ENCODE measurements at regions not wholly inside any gene's neighbourhood (a gene's known extent, or its start where the extent isn't known, plus 50 kb on each side); places are given as distances from the start of the nearest gene placed in this dataset.

- no TSS peak for BruUV-seq (replicated peaks)
- no peaks in the 10 kb centered on the region; the same call in 1 of the 2 replicates for H3K9me2 ChIP-seq (ENCODE audit: insufficient read depth, low read length)
- H3K4me2 ChIP-seq (ENCODE audit: low read length) = no peak overlapping the region
- H3K4me3 ChIP-seq (ENCODE audit: low read depth, low read length, poor library complexity, severe bottlenecking) = no peak overlapping the region
- POLR2A ChIA-PET = no interaction called here
- H3K27ac ChIP-seq (ENCODE audit: low read depth, low read length, poor library complexity, severe bottlenecking) = no peak overlapping the region
- H3K79me2 ChIP-seq (ENCODE audit: insufficient read depth, low read depth, low read length) = no peaks in the 10 kb centered on the region
- H3K4me1 ChIP-seq (ENCODE audit: insufficient read depth, low read length, poor library complexity, severe bottlenecking) = no peaks in the 10 kb centered on the region
- H2AFZ ChIP-seq (ENCODE audit: low read length) = no peak overlapping the region
- intact Hi-C loops (cut with micrococcal nuclease; ENCODE audit: unreplicated experiment) = no loop called here
- H3K36me3 ChIP-seq (ENCODE audit: insufficient read depth, low read length) = no peaks in the 10 kb centered on the region
- CTCF ChIA-PET (ENCODE audit: unreplicated experiment) = no interaction called here
- no peaks in the 10 kb centered on the region for H4K20me1 ChIP-seq (ENCODE audit: insufficient read depth, low read length)
- no peaks in the 10 kb centered on the region for H3K9me3 ChIP-seq (ENCODE audit: low read length)
- DNase-seq (ENCODE audit: low spot score) = no peak
- TF ChIP-seq EZH2phosphoT487 (IDR thresholded peaks at IDR 0.05; ENCODE audit: borderline replicate concordance, low read depth, low read length) = no peak
- TF ChIP-seq, protein P1, sequence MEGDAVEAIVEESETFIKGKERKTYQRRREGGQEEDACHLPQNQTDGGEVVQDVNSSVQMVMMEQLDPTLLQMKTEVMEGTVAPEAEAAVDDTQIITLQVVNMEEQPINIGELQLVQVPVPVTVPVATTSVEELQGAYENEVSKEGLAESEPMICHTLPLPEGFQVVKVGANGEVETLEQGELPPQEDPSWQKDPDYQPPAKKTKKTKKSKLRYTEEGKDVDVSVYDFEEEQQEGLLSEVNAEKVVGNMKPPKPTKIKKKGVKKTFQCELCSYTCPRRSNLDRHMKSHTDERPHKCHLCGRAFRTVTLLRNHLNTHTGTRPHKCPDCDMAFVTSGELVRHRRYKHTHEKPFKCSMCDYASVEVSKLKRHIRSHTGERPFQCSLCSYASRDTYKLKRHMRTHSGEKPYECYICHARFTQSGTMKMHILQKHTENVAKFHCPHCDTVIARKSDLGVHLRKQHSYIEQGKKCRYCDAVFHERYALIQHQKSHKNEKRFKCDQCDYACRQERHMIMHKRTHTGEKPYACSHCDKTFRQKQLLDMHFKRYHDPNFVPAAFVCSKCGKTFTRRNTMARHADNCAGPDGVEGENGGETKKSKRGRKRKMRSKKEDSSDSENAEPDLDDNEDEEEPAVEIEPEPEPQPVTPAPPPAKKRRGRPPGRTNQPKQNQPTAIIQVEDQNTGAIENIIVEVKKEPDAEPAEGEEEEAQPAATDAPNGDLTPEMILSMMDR (conservative IDR thresholded peaks at IDR 0.05; ENCODE audit: low read length) = no peak
Observed at GRCh38 chr3:159025733-159026132, 223.9 kb downstream of the MFSD1 start.

DNA sequence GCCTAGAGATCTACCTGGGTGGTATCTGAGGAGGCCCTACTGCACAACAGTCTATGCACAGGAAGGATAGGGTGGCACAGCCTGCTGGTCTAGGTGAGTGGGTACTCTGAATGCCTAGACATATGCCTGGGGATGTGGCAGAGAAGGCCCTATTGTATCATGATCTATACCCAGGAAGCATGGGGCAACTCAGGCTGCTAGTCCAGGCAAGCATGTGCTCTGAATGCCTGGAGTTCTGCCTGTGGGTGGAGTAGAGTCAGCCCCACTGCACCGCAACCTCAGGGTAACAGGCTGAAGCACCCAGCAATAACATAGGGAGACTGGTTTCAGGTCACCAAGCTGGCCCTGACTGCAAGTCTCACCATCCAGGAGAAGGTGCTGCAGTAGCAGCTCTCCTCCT, 224.7 kb downstream of the MFSD1 start:
- H4K20me1 ChIP-seq (ENCODE audit: insufficient read depth, low read length) = no peaks in the 10 kb centered on the region
- POLR2A ChIA-PET = no interaction called here
- intact Hi-C loops (cut with micrococcal nuclease; ENCODE audit: unreplicated experiment) = no loop called here
- CTCF ChIA-PET (ENCODE audit: unreplicated experiment) = no interaction called here
- H3K4me2 ChIP-seq (ENCODE audit: low read length) = no peak overlapping the region
- no peak for DNase-seq (ENCODE audit: low spot score)
- H3K36me3 ChIP-seq (ENCODE audit: insufficient read depth, low read length) = no peaks in the 10 kb centered on the region
- no peak overlapping the region for H3K4me3 ChIP-seq (ENCODE audit: low read depth, low read length, poor library complexity, severe bottlenecking)
- no peaks in the 10 kb centered on the region for H3K9me3 ChIP-seq (ENCODE audit: low read length)
- no TSS peak for BruUV-seq (replicated peaks)
- no peaks in the 10 kb centered on the region; the same call in 1 of the 2 replicates for H3K9me2 ChIP-seq (ENCODE audit: insufficient read depth, low read length)
- H3K27ac ChIP-seq (ENCODE audit: low read depth, low read length, poor library complexity, severe bottlenecking) = no peak overlapping the region
- TF ChIP-seq EZH2phosphoT487 (IDR thresholded peaks at IDR 0.05; ENCODE audit: borderline replicate concordance, low read depth, low read length) = no peak
- TF ChIP-seq, protein P1 (conservative IDR thresholded peaks at IDR 0.05; ENCODE audit: low read length) = no peak
- H3K79me2 ChIP-seq (ENCODE audit: insufficient read depth, low read depth, low read length) = no peaks in the 10 kb centered on the region
- no peaks in the 10 kb centered on the region for H3K4me1 ChIP-seq (ENCODE audit: insufficient read depth, low read length, poor library complexity, severe bottlenecking)
- no peak overlapping the region for H2AFZ ChIP-seq (ENCODE audit: low read length)

DNA sequence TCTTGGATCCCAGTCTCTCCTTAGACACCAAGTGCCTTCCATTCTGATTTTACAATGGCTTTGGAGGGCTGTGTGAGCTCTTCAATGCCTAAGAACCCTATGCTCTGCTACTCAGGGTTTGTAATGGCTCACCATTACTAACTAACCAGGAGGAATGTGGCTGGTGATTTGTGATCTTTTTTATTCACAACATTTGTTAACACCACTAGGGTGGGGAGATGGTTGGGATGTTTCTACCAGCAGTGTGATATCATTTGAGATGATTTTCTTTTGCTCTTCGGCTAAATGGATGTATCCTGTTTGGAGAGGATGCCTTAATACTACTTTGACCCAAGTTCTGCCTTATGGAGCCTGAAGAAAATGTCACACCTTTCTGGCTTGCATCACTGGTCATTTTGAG, 226.9 kb downstream of the MFSD1 start:
- no peak overlapping the region for H3K4me3 ChIP-seq (ENCODE audit: low read depth, low read length, poor library complexity, severe bottlenecking)
- CTCF ChIA-PET (ENCODE audit: unreplicated experiment) = no interaction called here
- no TSS peak for BruUV-seq (replicated peaks)
- POLR2A ChIA-PET = no interaction called here
- intact Hi-C loops (cut with micrococcal nuclease; ENCODE audit: unreplicated experiment) = no loop called here
- H2AFZ ChIP-seq (ENCODE audit: low read length) = no peak overlapping the region
- no peaks in the 10 kb centered on the region for H3K79me2 ChIP-seq (ENCODE audit: insufficient read depth, low read depth, low read length)
- TF ChIP-seq EZH2phosphoT487 (IDR thresholded peaks at IDR 0.05; ENCODE audit: borderline replicate concordance, low read depth, low read length) = no peak
- TF ChIP-seq, protein P1 (conservative IDR thresholded peaks at IDR 0.05; ENCODE audit: low read length) = no peak
- H3K4me2 ChIP-seq (ENCODE audit: low read length) = no peak overlapping the region
- no peaks in the 10 kb centered on the region; the same call in 1 of the 2 replicates for H3K9me2 ChIP-seq (ENCODE audit: insufficient read depth, low read length)
- no peaks in the 10 kb centered on the region for H3K9me3 ChIP-seq (ENCODE audit: low read length)
- H4K20me1 ChIP-seq (ENCODE audit: insufficient read depth, low read length) = no peaks in the 10 kb centered on the region
- H3K4me1 ChIP-seq (ENCODE audit: insufficient read depth, low read length, poor library complexity, severe bottlenecking) = no peaks in the 10 kb centered on the region
- H3K36me3 ChIP-seq (ENCODE audit: insufficient read depth, low read length) = no peaks in the 10 kb centered on the region
- no peak for DNase-seq (ENCODE audit: low spot score)
- H3K27ac ChIP-seq (ENCODE audit: low read depth, low read length, poor library complexity, severe bottlenecking) = no peak overlapping the region

Measured in OCI-LY7 (cell line).